Panc1 (cell line): ENCODE measurements at regions not wholly inside any gene's neighbourhood (a gene's known extent, or its start where the extent isn't known, plus 50 kb on each side); places are given as distances from the start of the nearest gene placed in this dataset.
"Not testable (repeated sequence)": the region's sequence is repeated elsewhere in the genome, so short reads cannot be mapped to it uniquely, and the experiment has no call there.

ENCODE experiments used
- ATAC-seq: fragments of 200-7000 bp; cut with Tn5 transposase; 2 replicates; pipeline ENCODE4 v1.9.1; 2020; ENCODE audit warnings: mild to moderate bottlenecking, moderate library complexity
- BruUV-seq: library from RNA; stranded (reverse); fragments of 400-500 nt; replicated peaks from 2 replicates; lab custom pipeline; 2021; lab: Mats Ljungman, UMichigan
- CTCF ChIA-PET: fragments of 300-600 bp; sonication (Branson Sonifier 250); formaldehyde crosslinking; loops from one replicate; lab custom pipeline; 2022; ENCODE audit warnings: antibody characterized with exemption; lab: Charles Lee
- POLR2A ChIA-PET: fragments of 300-600 bp; sonication (Branson Sonifier 250); formaldehyde crosslinking; loops from one replicate; lab custom pipeline; 2022; ENCODE audit warnings: antibody characterized with exemption; lab: Charles Lee
- DNase-seq: peaks from one replicate; pipeline ENCODE4 v3.0.0-alpha.2; 2010; ENCODE audit warnings: low read depth, low spot score
- H3K27ac ChIP-seq: 2 replicates; pipeline ENCODE4 v1.5.1; 2011; ENCODE audit warnings: mild to moderate bottlenecking, low read length, inconsistent platforms
- H3K27me3 ChIP-seq: fragments of 200-500 bp; sonication (Bioruptor generic); 2 replicates; pipeline ENCODE4 v1.6.0; 2014; ENCODE audit warnings: low read length, inconsistent platforms; ENCODE audit not compliant: control insufficient read depth, insufficient read depth
- H3K36me3 ChIP-seq: fragments of 200-500 bp; sonication (Bioruptor generic); 2 replicates; pipeline ENCODE4 v1.5.1; 2014; ENCODE audit warnings: inconsistent platforms, mild to moderate bottlenecking, low read length, moderate library complexity; ENCODE audit not compliant: control insufficient read depth, insufficient read depth
- H3K4me1 ChIP-seq: 2 replicates; pipeline ENCODE4 v1.5.1; 2011; ENCODE audit warnings: inconsistent platforms, mild to moderate bottlenecking, low read length, moderate library complexity; ENCODE audit not compliant: control insufficient read depth, insufficient read depth
- H3K4me3 ChIP-seq, 2 experiments: 2 replicates each; pipeline ENCODE4 v1.5.1; 2011 to 2012; ENCODE audit warnings: low read depth in 2 of 2, low read length in 2 of 2, mild to moderate bottlenecking in 2 of 2, inconsistent platforms in 1 of 2, moderate library complexity in 1 of 2
- H3K9me3 ChIP-seq: fragments of 200-500 bp; sonication (Bioruptor generic); 2 replicates; pipeline ENCODE4 v1.5.1; 2014; ENCODE audit warnings: low read depth, mild to moderate bottlenecking, inconsistent platforms, low read length, moderate library complexity; ENCODE audit not compliant: control insufficient read depth, insufficient read depth
- CTCF ChIP-seq: fragments of 450-650 bp; IDR thresholded peaks from 2 replicates; pipeline ENCODE4 v1.5.1; 2017; ENCODE audit warnings: mild to moderate bottlenecking
- POLR2AphosphoS5 ChIP-seq: IDR thresholded peaks from 2 replicates; pipeline ENCODE4 v1.6.1; 2012; ENCODE audit warnings: mild to moderate bottlenecking, low read depth, low read length, moderate library complexity
- REST ChIP-seq, 2 experiments: IDR thresholded peaks; 2 replicates each; pipeline ENCODE4 v1.6.1; 2011 to 2012; ENCODE audit warnings: low read depth in 2 of 2, control low read depth in 1 of 2, low read length in 1 of 2, mild to moderate bottlenecking in 1 of 2, moderate library complexity in 1 of 2; ENCODE audit not compliant: insufficient read depth in 1 of 2
- SIN3A ChIP-seq: IDR thresholded peaks from 2 replicates; pipeline ENCODE4 v1.6.1; 2012; ENCODE audit warnings: low read depth, mild to moderate bottlenecking, low read length, moderate library complexity, borderline replicate concordance; ENCODE audit not compliant: insufficient read depth
- TCF7L2 ChIP-seq: IDR thresholded peaks from 2 replicates; pipeline ENCODE4 v1.6.1; 2011; ENCODE audit warnings: mild to moderate bottlenecking, low read depth, low read length, inconsistent platforms
- in situ Hi-C: cut with HindIII; loops from 2 replicates; pipeline ENCODE4 v1.10.0; 2016; ENCODE audit warnings: low sequenced_read_pairs, low pct_unique_long_range_greater_than_20kb
- intact Hi-C: fragments of 100-400 bp; cut with micrococcal nuclease; formaldehyde crosslinking; loops from one replicate; pipeline ENCODE4 v1.10.0; 2022; ENCODE audit not compliant: unreplicated experiment

- in situ Hi-C loops = no loop called here
- Histone ChIP-seq H3K9me3 (no peaks in the 10 kb centered on the region), H3K4me3 (no peak overlapping the region), H3K4me1 (no peaks in the 10 kb centered on the region), H3K36me3 (no peaks in the 10 kb centered on the region), H3K27ac (no peak overlapping the region), H3K27me3 (no peaks in the 10 kb centered on the region)
- CTCF ChIA-PET = no interaction called here
- TF ChIP-seq REST (IDR thresholded peaks at IDR 0.05; ENCODE audit: insufficient read depth in 1 of 2, low read depth in 2 of 2, low read length in 1 of 2) (no peak), CTCF (no peak), TCF7L2 (no peak), SIN3A (no peak)
- POLR2A ChIA-PET = no interaction called here
- ATAC-seq (no peak), DNase-seq (no peak)
- no TSS peak for BruUV-seq
- intact Hi-C loops = no loop called here
Observed at GRCh38 chr9:97774673-97775072, 77.5 kb upstream of the XPA start.

GRCh38 chr9:97778740-97779139, 74.3 kb upstream of the FOXE1 start:
- H3K9me3 ChIP-seq, intact Hi-C loops, H3K27ac ChIP-seq, H3K27me3 ChIP-seq, H3K4me1 ChIP-seq, DNase-seq, in situ Hi-C loops, H3K4me3 ChIP-seq, ATAC-seq, H3K36me3 ChIP-seq, POLR2A ChIA-PET, CTCF ChIA-PET, BruUV-seq: not testable (repeated sequence)

GRCh38 chr9:97779608-97780007, 73.4 kb upstream of the FOXE1 start:
- in situ Hi-C loops = no loop called here
- CTCF ChIA-PET = no interaction called here
- TF ChIP-seq REST (IDR thresholded peaks at IDR 0.05; ENCODE audit: insufficient read depth in 1 of 2, low read depth in 2 of 2, low read length in 1 of 2) (no peak), TCF7L2 (no peak), CTCF (no peak), POLR2AphosphoS5 (no peak)

More at GRCh38 chr9:97779608-97780007, 73.4 kb upstream of the FOXE1 start:
- POLR2A ChIA-PET = no interaction called here
- intact Hi-C loops = no loop called here
- no TSS peak for BruUV-seq
- ATAC-seq (no peak), DNase-seq (no peak)
- Histone ChIP-seq H3K27me3 (no peaks in the 10 kb centered on the region), H3K27ac (no peak overlapping the region), H3K36me3 (no peaks in the 10 kb centered on the region), H3K4me1 (no peaks in the 10 kb centered on the region), H3K4me3 (no peak overlapping the region), H3K9me3 (no peaks in the 10 kb centered on the region)
